SKM-1 (cell line): ENCODE measurements at regions not wholly inside any gene's neighbourhood (a gene's known extent, or its start where the extent isn't known, plus 50 kb on each side); places are given as distances from the start of the nearest gene placed in this dataset.

Source experiments
- DNase-seq: peaks from one replicate; lab custom pipeline; 2025; ENCODE audit not compliant: unreplicated experiment; lab: John Stamatoyannopoulos, UW

- no peak for DNase-seq
Measured at GRCh38 chr1:22313321-22313720, 138.3 kb upstream of the ZBTB40 start.

GRCh38 chr1:22314706-22315105 lies 136.9 kb upstream of the ZBTB40 start:
- DNase-seq: no peak

- DNase-seq: no peak
Measured at GRCh38 chr1:22315315-22316078, 136.2 kb upstream of the ZBTB40 start.

- DNase-seq: no peak
Measured at GRCh38 chr1:22317231-22317919, 134.3 kb upstream of the ZBTB40 start.

GRCh38 chr1:22317920-22318243 lies 133.8 kb upstream of the ZBTB40 start:
- no peak for DNase-seq

- DNase-seq: no peak
Measured at GRCh38 chr1:22318279-22318981, 133.2 kb upstream of the ZBTB40 start.

- DNase-seq: no peak
Measured at GRCh38 chr1:22319608-22320007, 132.0 kb upstream of the ZBTB40 start.

GRCh38 chr1:22320587-22321344 lies 130.9 kb upstream of the ZBTB40 start:
- DNase-seq: no peak

- DNase-seq: no peak
Measured at GRCh38 chr1:22321917-22322316, 129.7 kb upstream of the ZBTB40 start.

GRCh38 chr1:22323141-22323845 lies 128.4 kb upstream of the ZBTB40 start:
- DNase-seq: no peak

- DNase-seq: no peak
Measured at GRCh38 chr1:22323846-22324504, 127.7 kb upstream of the ZBTB40 start.

- DNase-seq: no peak
Measured at GRCh38 chr1:22325531-22326371, 125.9 kb upstream of the ZBTB40 start.

GRCh38 chr1:22326372-22326915 lies 125.2 kb upstream of the ZBTB40 start:
- DNase-seq: no peak

GRCh38 chr1:22326931-22327330 lies 124.7 kb upstream of the ZBTB40 start:
- DNase-seq: no peak

GRCh38 chr1:22327411-22327810 lies 124.2 kb upstream of the ZBTB40 start:
- DNase-seq: no peak

- no peak for DNase-seq
Measured at GRCh38 chr1:22328331-22329147, 123.1 kb upstream of the ZBTB40 start.

GRCh38 chr1:22329148-22329515 lies 122.5 kb upstream of the ZBTB40 start:
- DNase-seq: no peak

- DNase-seq: no peak
Measured at GRCh38 chr1:22330092-22330759, 121.4 kb upstream of the ZBTB40 start.
